ENCODE measurements at regions not wholly inside any gene's neighbourhood (a gene's known extent, or its start where the extent isn't known, plus 50 kb on each side); places are given as distances from the start of the nearest gene placed in this dataset.

GRCh38 chr18:22828171-22828570 is 105.0 kb upstream of the RBBP8 start:
- TF ChIP-seq POLR2AphosphoS5 (IDR thresholded peaks at IDR 0.05) (no peak), POLR2A (IDR thresholded peaks at IDR 0.05) (no peak)

Measured in prostate gland (tissue), 1 donor.